Smooth muscle cell (in vitro differentiated cells): ENCODE measurements at regions not wholly inside any gene's neighbourhood (a gene's known extent, or its start where the extent isn't known, plus 50 kb on each side); places are given as distances from the start of the nearest gene placed in this dataset.

Experiments
- DNase-seq: peaks from one replicate; lab custom pipeline; 2025; ENCODE audit not compliant: unreplicated experiment; lab: John Stamatoyannopoulos, UW
- H2AFZ ChIP-seq: fragments of 200-600 bp; sonication (generic); 2 replicates; pipeline ENCODE4 v1.6.0; 2016; ENCODE audit warnings: antibody characterized with exemption, low read depth, mild to moderate bottlenecking
- H3F3A ChIP-seq: fragments of 200-600 bp; sonication (generic); 2 replicates; pipeline ENCODE4 v1.6.0; 2017; ENCODE audit warnings: antibody characterized with exemption, low read depth
- H3K27ac ChIP-seq: fragments of 200-600 bp; sonication (generic); 2 replicates; pipeline ENCODE4 v1.5.1; 2016; ENCODE audit warnings: low read depth, mild to moderate bottlenecking
- H3K27me3 ChIP-seq: fragments of 200-600 bp; sonication (generic); 2 replicates; pipeline ENCODE4 v1.6.1; 2016; ENCODE audit warnings: low read depth, mild to moderate bottlenecking
- H3K36me3 ChIP-seq: fragments of 200-600 bp; sonication (generic); 2 replicates; pipeline ENCODE4 v1.5.1; 2016; ENCODE audit warnings: low read depth
- H3K4me1 ChIP-seq: fragments of 200-600 bp; sonication (generic); 2 replicates; pipeline ENCODE4 v1.5.1; 2016; ENCODE audit warnings: low read depth
- H3K4me2 ChIP-seq: fragments of 200-600 bp; sonication (generic); 2 replicates; pipeline ENCODE4 v1.6.0; 2016; ENCODE audit warnings: mild to moderate bottlenecking
- H3K4me3 ChIP-seq: fragments of 200-600 bp; sonication (generic); 2 replicates; pipeline ENCODE4 v1.5.1; 2016; ENCODE audit warnings: mild to moderate bottlenecking
- H3K79me2 ChIP-seq: fragments of 200-600 bp; sonication (generic); 2 replicates; pipeline ENCODE4 v1.6.0; 2016; ENCODE audit warnings: low read depth, mild to moderate bottlenecking
- H3K9ac ChIP-seq: fragments of 200-600 bp; sonication (generic); 2 replicates; pipeline ENCODE4 v1.6.0; 2016; ENCODE audit warnings: low read depth
- H3K9me3 ChIP-seq: fragments of 200-600 bp; sonication (generic); replicated peaks from 2 replicates; pipeline ENCODE4 v1.5.1; 2016; ENCODE audit warnings: low read depth
- H4K20me1 ChIP-seq: fragments of 200-600 bp; sonication (generic); 2 replicates; pipeline ENCODE4 v1.6.0; 2016; ENCODE audit warnings: low read depth
- WGBS: methylation state at CpG from one replicate; pipeline ENCODE4 v1.1.7; 2016; ENCODE audit warnings: low lambda C conversion rate; 5-methylcytosine and 5-hydroxymethylcytosine counted together
- TF ChIP-seq, protein P1 (sequence below): fragments of 200-600 bp; sonication (generic); IDR thresholded peaks from 2 replicates; pipeline ENCODE4 v1.5.1; 2017; ENCODE audit warnings: borderline replicate concordance, mild to moderate bottlenecking, antibody characterized with exemption; ENCODE audit not compliant: insufficient read depth, poor library complexity, severe bottlenecking

DNA sequence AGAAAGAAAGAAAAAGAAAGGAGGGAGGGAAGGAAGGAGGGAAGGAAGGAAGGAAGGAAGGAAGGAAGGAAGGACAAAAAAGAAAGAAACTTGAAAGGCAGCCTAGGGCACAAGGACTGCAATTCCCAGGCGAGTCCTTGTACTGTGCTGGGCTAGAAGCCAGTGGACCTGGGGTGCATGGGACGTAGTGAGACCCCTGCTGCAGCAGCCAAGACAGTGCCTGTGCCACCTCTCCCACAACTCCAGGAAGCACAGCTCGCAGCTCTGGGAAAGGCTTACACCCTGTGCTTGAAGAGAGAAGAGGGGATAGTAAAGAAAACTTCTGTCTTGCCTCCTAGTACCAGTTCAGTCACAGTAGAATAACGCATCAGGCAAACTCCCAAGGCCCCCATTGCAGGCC is 227.9 kb upstream of the CDH7 start:
- Histone ChIP-seq H3K79me2 (no peaks in the 10 kb centered on the region), H3K9ac (no peak overlapping the region), H2AFZ (no peak overlapping the region), H3K9me3 (no peaks in the 10 kb centered on the region), H3K27ac (no peak overlapping the region), H3F3A (no peaks in the 10 kb centered on the region), H4K20me1 (no peaks in the 10 kb centered on the region), H3K27me3 (no peaks in the 10 kb centered on the region), H3K4me2 (no peak overlapping the region), H3K4me3 (no peak overlapping the region), H3K36me3 (no peaks in the 10 kb centered on the region), H3K4me1 (no peaks in the 10 kb centered on the region)
- TF ChIP-seq, protein P1, sequence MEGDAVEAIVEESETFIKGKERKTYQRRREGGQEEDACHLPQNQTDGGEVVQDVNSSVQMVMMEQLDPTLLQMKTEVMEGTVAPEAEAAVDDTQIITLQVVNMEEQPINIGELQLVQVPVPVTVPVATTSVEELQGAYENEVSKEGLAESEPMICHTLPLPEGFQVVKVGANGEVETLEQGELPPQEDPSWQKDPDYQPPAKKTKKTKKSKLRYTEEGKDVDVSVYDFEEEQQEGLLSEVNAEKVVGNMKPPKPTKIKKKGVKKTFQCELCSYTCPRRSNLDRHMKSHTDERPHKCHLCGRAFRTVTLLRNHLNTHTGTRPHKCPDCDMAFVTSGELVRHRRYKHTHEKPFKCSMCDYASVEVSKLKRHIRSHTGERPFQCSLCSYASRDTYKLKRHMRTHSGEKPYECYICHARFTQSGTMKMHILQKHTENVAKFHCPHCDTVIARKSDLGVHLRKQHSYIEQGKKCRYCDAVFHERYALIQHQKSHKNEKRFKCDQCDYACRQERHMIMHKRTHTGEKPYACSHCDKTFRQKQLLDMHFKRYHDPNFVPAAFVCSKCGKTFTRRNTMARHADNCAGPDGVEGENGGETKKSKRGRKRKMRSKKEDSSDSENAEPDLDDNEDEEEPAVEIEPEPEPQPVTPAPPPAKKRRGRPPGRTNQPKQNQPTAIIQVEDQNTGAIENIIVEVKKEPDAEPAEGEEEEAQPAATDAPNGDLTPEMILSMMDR: no peak
- WGBS: 82% methylated on average over 4 of the region's 4 CpGs
- no peak for DNase-seq

- WGBS: 86% methylated on average over 5 of the region's 5 CpGs
- no peak for DNase-seq
- Histone ChIP-seq H3K9ac (no peak overlapping the region), H4K20me1 (no peaks in the 10 kb centered on the region), H3F3A (no peaks in the 10 kb centered on the region), H3K27me3 (no peaks in the 10 kb centered on the region), H3K4me1 (no peaks in the 10 kb centered on the region), H3K36me3 (no peaks in the 10 kb centered on the region), H3K4me2 (no peak overlapping the region), H2AFZ (no peak overlapping the region), H3K4me3 (no peak overlapping the region), H3K9me3 (no peaks in the 10 kb centered on the region), H3K27ac (no peak overlapping the region), H3K79me2 (no peaks in the 10 kb centered on the region)
- TF ChIP-seq, protein P1: no peak
These were observed 234.6 kb upstream of the CDH7 start for GRCh38 chr18:65516209-65516608.

GRCh38 chr18:65498605-65499004 is 252.2 kb upstream of the CDH7 start:
- H3F3A ChIP-seq: no peaks in the 10 kb centered on the region
- no peaks in the 10 kb centered on the region for H3K79me2 ChIP-seq
- TF ChIP-seq, protein P1: no peak
- DNase-seq: no peak
- no peaks in the 10 kb centered on the region for H4K20me1 ChIP-seq
- no peak overlapping the region for H2AFZ ChIP-seq
- H3K9ac ChIP-seq: no peak overlapping the region
- H3K4me3 ChIP-seq: no peak overlapping the region
- no peak overlapping the region for H3K27ac ChIP-seq
- no peaks in the 10 kb centered on the region for H3K27me3 ChIP-seq
- no peaks in the 10 kb centered on the region for H3K36me3 ChIP-seq
- no peaks in the 10 kb centered on the region for H3K4me1 ChIP-seq
- H3K4me2 ChIP-seq: no peak overlapping the region
- no peaks in the 10 kb centered on the region for H3K9me3 ChIP-seq

DNA sequence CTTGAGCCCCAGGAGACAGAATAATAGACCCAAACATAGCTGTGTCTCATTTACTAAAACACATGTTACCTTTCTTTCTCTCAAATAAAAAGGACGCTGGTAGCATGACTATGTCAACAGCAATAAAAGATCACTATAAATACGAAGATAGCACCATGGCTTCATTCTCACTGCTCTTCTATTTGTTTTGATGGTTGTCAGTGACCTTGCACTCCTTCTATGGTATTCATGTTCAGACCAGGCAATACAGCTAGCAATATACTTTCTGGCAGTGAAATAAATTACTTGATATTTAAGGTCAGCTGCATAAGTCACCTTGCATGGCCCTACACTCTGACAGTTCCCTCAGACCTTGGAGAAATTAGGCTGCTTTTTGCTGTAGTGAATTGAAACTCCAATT is 263.2 kb upstream of the CDH7 start:
- Histone ChIP-seq H3K79me2 (no peaks in the 10 kb centered on the region), H4K20me1 (no peaks in the 10 kb centered on the region), H3K27me3 (no peaks in the 10 kb centered on the region), H3K9ac (no peak overlapping the region), H3K4me2 (no peak overlapping the region), H3K9me3 (no peaks in the 10 kb centered on the region), H3K36me3 (no peaks in the 10 kb centered on the region), H3F3A (no peaks in the 10 kb centered on the region), H3K4me3 (no peak overlapping the region), H3K27ac (no peak overlapping the region), H2AFZ (no peak overlapping the region), H3K4me1 (no peaks in the 10 kb centered on the region)
- WGBS: 88% methylated on average over 2 of the region's 2 CpGs
- TF ChIP-seq, protein P1: no peak
- no peak for DNase-seq
